IPS DF 19.7 (cell line): ENCODE measurements at regions not wholly inside any gene's neighbourhood (a gene's known extent, or its start where the extent isn't known, plus 50 kb on each side); places are given as distances from the start of the nearest gene placed in this dataset.

Experiments used
- DNase-seq: peaks from one replicate; pipeline ENCODE4 v3.0.0-alpha.2; 2013; ENCODE audit warnings: low read depth, low spot score

- DNase-seq, result no peak
Measured at GRCh38 chr12:71237128-71237527, 79.3 kb upstream of the TSPAN8 start.

- no peak for DNase-seq
Measured at GRCh38 chr12:71236133-71236660, 78.4 kb upstream of the TSPAN8 start.

GRCh38 chr12:71233083-71233482 lies 75.3 kb upstream of the TSPAN8 start:
- DNase-seq, result no peak

GRCh38 chr12:71230542-71230941 lies 72.7 kb upstream of the TSPAN8 start:
- DNase-seq, result no peak

- no peak for DNase-seq
Measured at GRCh38 chr12:71223139-71223538, 65.3 kb upstream of the TSPAN8 start.

GRCh38 chr12:71222436-71222835 lies 64.6 kb upstream of the TSPAN8 start:
- DNase-seq, result no peak

- no peak for DNase-seq
Measured at GRCh38 chr12:71220260-71220659, 62.5 kb upstream of the TSPAN8 start.

GRCh38 chr12:71219224-71219623 lies 61.4 kb upstream of the TSPAN8 start:
- no peak for DNase-seq

- no peak for DNase-seq
Measured at GRCh38 chr12:71218616-71219015, 60.8 kb upstream of the TSPAN8 start.

- DNase-seq, result no peak
Measured at GRCh38 chr12:71216725-71217579, 59.2 kb upstream of the TSPAN8 start.

GRCh38 chr12:71214511-71215285 lies 56.9 kb upstream of the TSPAN8 start:
- peak; percentile 56 for DNase-seq

GRCh38 chr12:71208053-71208685 lies 50.4 kb upstream of the TSPAN8 start:
- DNase-seq, result no peak
